Uterus (tissue), 3 donors: ENCODE measurements at regions not wholly inside any gene's neighbourhood (a gene's known extent, or its start where the extent isn't known, plus 50 kb on each side); places are given as distances from the start of the nearest gene placed in this dataset.
"Not testable (repeated sequence)": the region's sequence is repeated elsewhere in the genome, so short reads cannot be mapped to it uniquely, and the experiment has no call there.

ENCODE experiments used
- DNase-seq, 2 donors: peaks; one replicate each; pipeline ENCODE4 v3.0.0-alpha.2; 2019 to 2020
- H3K27ac ChIP-seq, 2 donors: fragments of 200-600 bp; sonication (generic); 1 replicate in 1 of 2; 2 replicates in 1 of 2; pipeline ENCODE4 v1.5.1; 2016 to 2018
- H3K27me3 ChIP-seq, 2 donors: fragments of 200-600 bp; sonication (generic); one replicate each; pipeline ENCODE4 v1.5.1; 2018 to 2019; ENCODE audit warnings: control low read depth in 1 of 2
- H3K36me3 ChIP-seq, 2 donors: fragments of 200-600 bp; sonication (generic); one replicate each; pipeline ENCODE4 v1.5.1; 2019; ENCODE audit warnings: control low read depth in 1 of 2
- H3K4me1 ChIP-seq, 2 donors: fragments of 200-600 bp; sonication (generic); one replicate each; pipeline ENCODE4 v1.5.1; 2018 to 2019; ENCODE audit warnings: control low read depth in 1 of 2
- H3K4me3 ChIP-seq, 2 donors: fragments of 200-600 bp; sonication (generic); 1 replicate in 1 of 2; 2 replicates in 1 of 2; pipeline ENCODE4 v1.5.1; 2018 to 2019; ENCODE audit warnings: mild to moderate bottlenecking in 1 of 2
- H3K9me3 ChIP-seq, 2 donors: fragments of 200-600 bp; sonication (generic); one replicate each; pipeline ENCODE4 v1.5.1; 2019; ENCODE audit warnings: control low read depth in 1 of 2
- CTCF ChIP-seq, 4 experiments: fragments of 200-600 bp in 2 of 4; fragments of 450-650 bp in 2 of 4; sonication (generic) in 2 of 4; IDR thresholded peaks; one replicate each; pipeline ENCODE4 v1.5.1; 2016 to 2019; ENCODE audit warnings: antibody characterized with exemption in 4 of 4, mild to moderate bottlenecking in 2 of 4, moderate library complexity in 1 of 4
- POLR2A ChIP-seq, 2 donors: fragments of 450-650 bp; IDR thresholded peaks; one replicate each; pipeline ENCODE4 v1.6.1; 2016; ENCODE audit warnings: antibody characterized with exemption in 2 of 2, mild to moderate bottlenecking in 1 of 2, moderate library complexity in 1 of 2
- intact Hi-C: fragments of 100-400 bp; cut with DNase I; formaldehyde crosslinking; loops from one replicate; pipeline ENCODE4 v1.15.1; 2023; ENCODE audit warnings: low total_unique reads
- donor health status: DM: yes; HTN: yes; CAD: no.

- Histone ChIP-seq H3K27ac (no peak overlapping the region), H3K9me3 (peaks cover 0 to 5% of the 10 kb centered on the region in 2 donors), H3K27me3 (no peaks in the 10 kb centered on the region), H3K36me3 (no peaks in the 10 kb centered on the region), H3K4me1 (no peaks in the 10 kb centered on the region), H3K4me3 (no peak overlapping the region)
- DNase-seq = no peak
- TF ChIP-seq POLR2A (IDR thresholded peaks at IDR 0.05) = no peak
- no peak for TF ChIP-seq CTCF (IDR thresholded peaks at IDR 0.05)
- intact Hi-C loops = no loop called here
These were observed 87.5 kb downstream of the CHCHD4 start for GRCh38 chr3:14037211-14037610.

DNA sequence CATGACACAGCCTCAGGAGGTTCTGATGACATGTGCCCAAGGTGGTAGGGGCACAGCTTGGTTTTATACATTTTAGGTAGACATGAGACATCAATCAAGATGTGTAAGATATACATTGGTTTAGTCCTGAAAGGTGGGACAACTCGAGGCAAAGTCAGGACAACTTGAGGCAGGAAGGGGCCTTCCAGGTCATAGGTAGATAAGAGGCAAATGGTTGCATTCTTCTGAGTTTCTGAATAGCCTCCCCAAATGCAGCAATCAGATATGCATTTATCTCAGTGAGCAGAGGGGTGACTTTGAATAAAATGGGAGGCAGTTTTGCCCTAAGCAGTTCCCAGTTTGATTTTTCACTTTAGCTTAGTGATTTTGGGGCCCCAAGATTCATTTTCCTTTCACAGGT is 91.6 kb downstream of the CHCHD4 start:
- DNase-seq = no peak
- no peaks in the 10 kb centered on the region for H3K27me3 ChIP-seq
- TF ChIP-seq POLR2A (IDR thresholded peaks at IDR 0.05) (no peak), CTCF (IDR thresholded peaks at IDR 0.05) (no peak)
- no peak overlapping the region for H3K4me3 ChIP-seq
- H3K9me3 ChIP-seq = peaks cover 0 to 5% of the 10 kb centered on the region in 2 donors
- no peak overlapping the region for H3K27ac ChIP-seq
- no peaks in the 10 kb centered on the region for H3K4me1 ChIP-seq
- no peaks in the 10 kb centered on the region for H3K36me3 ChIP-seq
- intact Hi-C loops = no loop called here

DNA sequence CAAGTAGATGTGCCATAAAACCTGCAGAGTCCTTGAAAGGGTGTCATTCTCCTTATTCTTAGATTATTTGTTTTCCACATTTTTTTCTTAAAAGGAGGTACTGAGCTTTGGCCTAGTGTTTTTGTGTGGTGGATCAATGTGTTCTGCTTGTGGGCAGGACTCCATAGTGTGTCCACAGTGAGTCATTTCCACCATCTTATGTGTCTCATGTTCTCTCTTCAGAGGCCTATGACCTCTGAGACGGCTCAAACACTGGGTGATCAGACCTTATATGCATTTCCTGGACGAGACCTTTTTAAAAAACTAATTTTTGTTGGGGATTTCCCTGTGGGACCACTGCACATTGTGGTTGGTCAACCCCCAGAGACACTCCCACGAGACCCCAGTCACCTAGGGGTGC is 93.4 kb downstream of the CHCHD4 start:
- Histone ChIP-seq H3K27ac (no peak overlapping the region), H3K9me3 (peaks cover 0 to 1% of the 10 kb centered on the region in 2 donors), H3K4me3 (no peak overlapping the region), H3K4me1 (no peaks in the 10 kb centered on the region), H3K27me3 (no peaks in the 10 kb centered on the region), H3K36me3 (no peaks in the 10 kb centered on the region)
- no peak for DNase-seq
- intact Hi-C loops = no loop called here
- TF ChIP-seq POLR2A (IDR thresholded peaks at IDR 0.05) (no peak), CTCF (IDR thresholded peaks at IDR 0.05) (no peak)

DNA sequence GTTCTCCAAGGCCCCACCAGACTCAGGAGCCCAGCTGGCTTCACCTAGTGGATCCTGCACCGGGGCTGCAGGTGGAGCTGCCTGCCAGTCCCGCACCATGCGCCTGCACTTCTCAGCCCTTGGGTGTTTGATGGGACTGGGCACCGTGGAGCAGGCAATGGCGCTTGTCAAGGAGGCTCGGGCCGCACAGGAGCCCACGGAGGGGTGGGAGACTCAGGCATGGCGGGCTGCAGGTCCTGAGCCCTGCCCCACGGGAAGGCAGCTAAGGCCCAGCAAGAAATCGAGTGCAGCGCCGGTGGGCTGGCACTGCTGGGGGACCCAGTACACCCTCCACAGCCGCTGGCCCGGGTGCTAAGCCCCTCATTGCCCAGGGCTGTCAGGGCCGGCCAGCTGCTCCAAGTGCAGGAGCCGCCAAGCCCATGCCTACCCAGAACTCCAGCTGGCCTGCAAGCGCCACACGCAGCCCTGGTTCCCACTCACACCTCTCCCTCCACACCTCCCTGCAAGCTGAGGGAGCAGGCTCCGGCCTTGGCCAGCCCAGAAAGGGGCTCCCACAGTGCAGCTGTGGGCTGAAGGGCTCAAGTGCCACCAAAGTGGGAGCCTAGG is 95.2 kb downstream of the CHCHD4 start:
- H3K4me1 ChIP-seq, H3K4me3 ChIP-seq, DNase-seq, H3K9me3 ChIP-seq, H3K27ac ChIP-seq, H3K27me3 ChIP-seq, intact Hi-C loops, H3K36me3 ChIP-seq: not testable (repeated sequence)

- H3K36me3 ChIP-seq, H3K27me3 ChIP-seq, DNase-seq, H3K27ac ChIP-seq, H3K4me1 ChIP-seq, H3K9me3 ChIP-seq, H3K4me3 ChIP-seq, intact Hi-C loops: not testable (repeated sequence)
These were observed 96.5 kb downstream of the CHCHD4 start for GRCh38 chr3:14028122-14028521.

- intact Hi-C loops = no loop called here
- TF ChIP-seq POLR2A (IDR thresholded peaks at IDR 0.05) (no peak), CTCF (IDR thresholded peaks at IDR 0.05) (no peak)
- Histone ChIP-seq H3K27ac (no peak overlapping the region), H3K4me1 (no peaks in the 10 kb centered on the region), H3K27me3 (no peaks in the 10 kb centered on the region), H3K9me3 (no peaks in the 10 kb centered on the region), H3K4me3 (no peak overlapping the region), H3K36me3 (no peaks in the 10 kb centered on the region)
- no peak for DNase-seq
These were observed 105.2 kb downstream of the CHCHD4 start for GRCh38 chr3:14019459-14019858.
